ENCODE measurements at regions not wholly inside any gene's neighbourhood (a gene's known extent, or its start where the extent isn't known, plus 50 kb on each side); places are given as distances from the start of the nearest gene placed in this dataset.

GRCh38 chr6:91982559-91982958, 1395.7 kb upstream of the MAP3K7 start:
- TF ChIP-seq EP300 (conservative IDR thresholded peaks at IDR 0.05; ENCODE audit: poor library complexity, severe bottlenecking) (no peak), REST (IDR thresholded peaks at IDR 0.05; ENCODE audit: borderline replicate concordance) (no peak), POLR2AphosphoS5 (IDR thresholded peaks at IDR 0.05) (no peak), CTCF (IDR thresholded peaks at IDR 0.05; ENCODE audit: poor library complexity, severe bottlenecking) (no peak), TAF1 (IDR thresholded peaks at IDR 0.05; ENCODE audit: low read depth) (no peak), EZH2 (IDR thresholded peaks at IDR 0.05; ENCODE audit: borderline replicate concordance, insufficient read depth, low read length, poor library complexity, severe bottlenecking) (no peak)
